ENCODE measurements at regions not wholly inside any gene's neighbourhood (a gene's known extent, or its start where the extent isn't known, plus 50 kb on each side); places are given as distances from the start of the nearest gene placed in this dataset.

- no peak for DNase-seq
- intact Hi-C loops (cut with DNase I) = no loop called here
These were observed 328.0 kb upstream of the PDZRN3 start for GRCh38 chr3:73952781-73953180.

GRCh38 chr3:73950865-73951558 is 326.3 kb upstream of the PDZRN3 start:
- ATAC-seq (no peak), DNase-seq (no peak)
- intact Hi-C loops (cut with DNase I) = no loop called here

More at GRCh38 chr3:73952781-73953180, 328.0 kb upstream of the PDZRN3 start:
- no peak for ATAC-seq

- intact Hi-C loops (cut with DNase I) = no loop called here
- ATAC-seq = no peak
- DNase-seq = no peak
These were observed 320.8 kb upstream of the PDZRN3 start for GRCh38 chr3:73945541-73945940.

- intact Hi-C loops (cut with DNase I) = no loop called here
- no peak for DNase-seq
- no peak for ATAC-seq
These were observed 315.2 kb upstream of the PDZRN3 start for GRCh38 chr3:73939985-73940384.

- ATAC-seq = no peak
- intact Hi-C loops (cut with DNase I) = no loop called here
These were observed 308.8 kb upstream of the PDZRN3 start for GRCh38 chr3:73933585-73933984.

GRCh38 chr3:73927203-73927570 is 302.4 kb upstream of the PDZRN3 start:
- DNase-seq (no peak), ATAC-seq (no peak)
- intact Hi-C loops (cut with DNase I) = no loop called here

More at GRCh38 chr3:73933585-73933984, 308.8 kb upstream of the PDZRN3 start:
- DNase-seq = no peak

GRCh38 chr3:73926360-73927202 is 301.8 kb upstream of the PDZRN3 start:
- ATAC-seq (no peak), DNase-seq (no peak)
- intact Hi-C loops (cut with DNase I) = no loop called here

GRCh38 chr3:73925011-73925410 is 300.3 kb upstream of the PDZRN3 start:
- no peak for DNase-seq
- intact Hi-C loops (cut with DNase I) = no loop called here
- no peak for ATAC-seq

GRCh38 chr3:73924048-73924447 is 299.3 kb upstream of the PDZRN3 start:
- ATAC-seq (no peak), DNase-seq (no peak)
- intact Hi-C loops (cut with DNase I) = no loop called here

GRCh38 chr3:73917643-73918042 is 292.9 kb upstream of the PDZRN3 start:
- intact Hi-C loops (cut with DNase I) = no loop called here

GRCh38 chr3:73915886-73916285 is 291.1 kb upstream of the PDZRN3 start:
- intact Hi-C loops (cut with DNase I) = no loop called here
- ATAC-seq = no peak
- no peak for DNase-seq

More at GRCh38 chr3:73917643-73918042, 292.9 kb upstream of the PDZRN3 start:
- DNase-seq = no peak
- ATAC-seq = no peak

- DNase-seq (no peak), ATAC-seq (no peak)
- intact Hi-C loops (cut with DNase I) = no loop called here
These were observed 283.5 kb upstream of the PDZRN3 start for GRCh38 chr3:73908218-73908617.

GRCh38 chr3:73901686-73902085 is 276.9 kb upstream of the PDZRN3 start:
- DNase-seq (no peak), ATAC-seq (no peak)
- intact Hi-C loops (cut with DNase I) = no loop called here

GRCh38 chr3:73894474-73895213 is 269.9 kb upstream of the PDZRN3 start:
- ATAC-seq (no peak), DNase-seq (no peak)
- intact Hi-C loops (cut with DNase I) = no loop called here

- DNase-seq = no peak
- ATAC-seq = no peak
- intact Hi-C loops (cut with DNase I) = no loop called here
These were observed 268.3 kb upstream of the PDZRN3 start for GRCh38 chr3:73893089-73893488.

GRCh38 chr3:73885862-73886261 is 261.1 kb upstream of the PDZRN3 start:
- DNase-seq = no peak
- intact Hi-C loops (cut with DNase I) = no loop called here
- no peak for ATAC-seq

GRCh38 chr3:73884361-73884760 is 259.6 kb upstream of the PDZRN3 start:
- ATAC-seq (no peak), DNase-seq (no peak)
- intact Hi-C loops (cut with DNase I) = no loop called here

- DNase-seq (no peak), ATAC-seq (no peak)
- intact Hi-C loops (cut with DNase I) = no loop called here
These were observed 258.8 kb upstream of the PDZRN3 start for GRCh38 chr3:73883497-73883896.

- ATAC-seq = no peak
- intact Hi-C loops (cut with DNase I) = loop anchor here in 1 of 2 donors (10.0 kb wide), 1 partner anchor 1130 kb away; no protein-coding TSS in a partner anchor
- no peak for DNase-seq
These were observed 250.0 kb upstream of the PDZRN3 start for GRCh38 chr3:73874606-73875369.
